ENCODE measurements at regions not wholly inside any gene's neighbourhood (a gene's known extent, or its start where the extent isn't known, plus 50 kb on each side); places are given as distances from the start of the nearest gene placed in this dataset.

DNA sequence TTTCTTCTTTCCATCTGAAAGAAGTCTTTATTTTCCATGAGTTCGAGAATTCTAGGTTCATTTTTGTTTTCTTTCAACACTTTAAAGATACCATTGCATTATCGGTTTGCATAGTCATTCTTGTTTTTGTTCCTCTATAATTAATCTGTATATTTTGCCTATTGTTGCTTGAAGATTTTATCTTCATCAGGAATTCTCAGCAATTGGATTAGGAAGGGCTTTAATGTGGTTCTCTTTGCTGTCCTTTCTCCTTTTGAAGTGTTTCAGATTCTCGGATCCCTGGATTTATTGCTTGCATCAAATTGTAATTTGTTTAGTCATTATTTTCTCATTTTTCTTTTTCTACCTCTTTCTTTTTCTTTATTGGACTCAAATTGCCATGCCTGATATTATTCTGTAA is 609.8 kb downstream of the TLR4 start (continued):
- TF ChIP-seq, protein P1, sequence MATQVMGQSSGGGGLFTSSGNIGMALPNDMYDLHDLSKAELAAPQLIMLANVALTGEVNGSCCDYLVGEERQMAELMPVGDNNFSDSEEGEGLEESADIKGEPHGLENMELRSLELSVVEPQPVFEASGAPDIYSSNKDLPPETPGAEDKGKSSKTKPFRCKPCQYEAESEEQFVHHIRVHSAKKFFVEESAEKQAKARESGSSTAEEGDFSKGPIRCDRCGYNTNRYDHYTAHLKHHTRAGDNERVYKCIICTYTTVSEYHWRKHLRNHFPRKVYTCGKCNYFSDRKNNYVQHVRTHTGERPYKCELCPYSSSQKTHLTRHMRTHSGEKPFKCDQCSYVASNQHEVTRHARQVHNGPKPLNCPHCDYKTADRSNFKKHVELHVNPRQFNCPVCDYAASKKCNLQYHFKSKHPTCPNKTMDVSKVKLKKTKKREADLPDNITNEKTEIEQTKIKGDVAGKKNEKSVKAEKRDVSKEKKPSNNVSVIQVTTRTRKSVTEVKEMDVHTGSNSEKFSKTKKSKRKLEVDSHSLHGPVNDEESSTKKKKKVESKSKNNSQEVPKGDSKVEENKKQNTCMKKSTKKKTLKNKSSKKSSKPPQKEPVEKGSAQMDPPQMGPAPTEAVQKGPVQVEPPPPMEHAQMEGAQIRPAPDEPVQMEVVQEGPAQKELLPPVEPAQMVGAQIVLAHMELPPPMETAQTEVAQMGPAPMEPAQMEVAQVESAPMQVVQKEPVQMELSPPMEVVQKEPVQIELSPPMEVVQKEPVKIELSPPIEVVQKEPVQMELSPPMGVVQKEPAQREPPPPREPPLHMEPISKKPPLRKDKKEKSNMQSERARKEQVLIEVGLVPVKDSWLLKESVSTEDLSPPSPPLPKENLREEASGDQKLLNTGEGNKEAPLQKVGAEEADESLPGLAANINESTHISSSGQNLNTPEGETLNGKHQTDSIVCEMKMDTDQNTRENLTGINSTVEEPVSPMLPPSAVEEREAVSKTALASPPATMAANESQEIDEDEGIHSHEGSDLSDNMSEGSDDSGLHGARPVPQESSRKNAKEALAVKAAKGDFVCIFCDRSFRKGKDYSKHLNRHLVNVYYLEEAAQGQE (IDR thresholded peaks at IDR 0.05; ENCODE audit: unreplicated experiment) = no peak

DNA sequence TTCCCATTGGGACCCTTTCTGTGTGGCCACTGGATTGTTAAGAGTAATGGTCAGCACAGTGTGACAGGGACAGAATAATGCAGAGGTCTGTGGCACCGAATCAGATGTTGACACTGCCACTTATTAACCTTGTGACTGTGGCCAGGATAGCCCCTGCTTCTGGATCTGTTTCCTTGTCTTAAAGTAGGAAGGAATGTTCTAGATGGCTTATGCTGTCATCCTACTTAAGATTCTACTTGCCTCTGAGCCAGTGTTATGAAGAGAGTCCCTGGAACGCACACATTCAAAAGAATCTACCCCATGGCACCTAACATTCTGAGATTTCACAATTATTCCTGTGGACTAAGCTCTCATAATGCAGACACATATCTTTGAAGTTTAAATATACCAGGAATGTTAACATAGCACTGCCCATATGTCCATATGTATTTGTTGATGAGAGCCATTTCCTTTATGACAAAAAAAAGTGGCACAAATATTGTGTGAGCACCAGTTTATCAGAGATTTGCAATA is 612.7 kb downstream of the TLR4 start:
- H4K20me1 ChIP-seq (replicated peaks; ENCODE audit: insufficient read depth) = no peaks in the 10 kb centered on the region
- no peaks in the 10 kb centered on the region for H3K36me3 Mint-ChIP-seq (ENCODE audit: low read depth)
- no peak overlapping the region for H3K4me2 ChIP-seq
- no peak overlapping the region for H3K27ac Mint-ChIP-seq
- H3K9me2 ChIP-seq (ENCODE audit: insufficient read depth) = no peaks in the 10 kb centered on the region
- H3K79me2 ChIP-seq (replicated peaks; ENCODE audit: insufficient read depth) = no peaks in the 10 kb centered on the region
- no peak overlapping the region for H2AFZ ChIP-seq
- peaks cover 4% of the 10 kb centered on the region for H3K27me3 Mint-ChIP-seq (ENCODE audit: insufficient read depth, low read depth, poor library complexity)
- ATAC-seq (no peak), DNase-seq (ENCODE audit: low spot score) (no peak)
- H3K27me3 ChIP-seq (ENCODE audit: insufficient read depth) = no peaks in the 10 kb centered on the region
- H3K27ac ChIP-seq (ENCODE audit: low read depth) = no peak overlapping the region
- H3K36me3 ChIP-seq (ENCODE audit: insufficient read depth) = no peaks in the 10 kb centered on the region
- H3K4me3 Mint-ChIP-seq = no peak overlapping the region
- no peaks in the 10 kb centered on the region for H3F3A ChIP-seq (replicated peaks; ENCODE audit: low read depth)
- H3K4me1 Mint-ChIP-seq = no peaks in the 10 kb centered on the region
- no peak overlapping the region for H3K4me3 ChIP-seq
- H3K4me1 ChIP-seq (ENCODE audit: insufficient read depth) = no peaks in the 10 kb centered on the region
- peaks cover 54% of the 10 kb centered on the region for H3K9me3 Mint-ChIP-seq
- TF ChIP-seq, protein P2, sequence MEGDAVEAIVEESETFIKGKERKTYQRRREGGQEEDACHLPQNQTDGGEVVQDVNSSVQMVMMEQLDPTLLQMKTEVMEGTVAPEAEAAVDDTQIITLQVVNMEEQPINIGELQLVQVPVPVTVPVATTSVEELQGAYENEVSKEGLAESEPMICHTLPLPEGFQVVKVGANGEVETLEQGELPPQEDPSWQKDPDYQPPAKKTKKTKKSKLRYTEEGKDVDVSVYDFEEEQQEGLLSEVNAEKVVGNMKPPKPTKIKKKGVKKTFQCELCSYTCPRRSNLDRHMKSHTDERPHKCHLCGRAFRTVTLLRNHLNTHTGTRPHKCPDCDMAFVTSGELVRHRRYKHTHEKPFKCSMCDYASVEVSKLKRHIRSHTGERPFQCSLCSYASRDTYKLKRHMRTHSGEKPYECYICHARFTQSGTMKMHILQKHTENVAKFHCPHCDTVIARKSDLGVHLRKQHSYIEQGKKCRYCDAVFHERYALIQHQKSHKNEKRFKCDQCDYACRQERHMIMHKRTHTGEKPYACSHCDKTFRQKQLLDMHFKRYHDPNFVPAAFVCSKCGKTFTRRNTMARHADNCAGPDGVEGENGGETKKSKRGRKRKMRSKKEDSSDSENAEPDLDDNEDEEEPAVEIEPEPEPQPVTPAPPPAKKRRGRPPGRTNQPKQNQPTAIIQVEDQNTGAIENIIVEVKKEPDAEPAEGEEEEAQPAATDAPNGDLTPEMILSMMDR (conservative IDR thresholded peaks at IDR 0.05; ENCODE audit: low read depth in 2 of 2) = no peak
- TF ChIP-seq CREB1 (CRISPR knock-in tag; IDR thresholded peaks at IDR 0.05; ENCODE audit: low read depth) = no peak
- TF ChIP-seq EZH2 (IDR thresholded peaks at IDR 0.05; ENCODE audit: low read depth, unreplicated experiment) = no peak
- TF ChIP-seq STAT1 (IDR thresholded peaks at IDR 0.05; ENCODE audit: unreplicated experiment) = no peak
- TF ChIP-seq, protein P3, sequence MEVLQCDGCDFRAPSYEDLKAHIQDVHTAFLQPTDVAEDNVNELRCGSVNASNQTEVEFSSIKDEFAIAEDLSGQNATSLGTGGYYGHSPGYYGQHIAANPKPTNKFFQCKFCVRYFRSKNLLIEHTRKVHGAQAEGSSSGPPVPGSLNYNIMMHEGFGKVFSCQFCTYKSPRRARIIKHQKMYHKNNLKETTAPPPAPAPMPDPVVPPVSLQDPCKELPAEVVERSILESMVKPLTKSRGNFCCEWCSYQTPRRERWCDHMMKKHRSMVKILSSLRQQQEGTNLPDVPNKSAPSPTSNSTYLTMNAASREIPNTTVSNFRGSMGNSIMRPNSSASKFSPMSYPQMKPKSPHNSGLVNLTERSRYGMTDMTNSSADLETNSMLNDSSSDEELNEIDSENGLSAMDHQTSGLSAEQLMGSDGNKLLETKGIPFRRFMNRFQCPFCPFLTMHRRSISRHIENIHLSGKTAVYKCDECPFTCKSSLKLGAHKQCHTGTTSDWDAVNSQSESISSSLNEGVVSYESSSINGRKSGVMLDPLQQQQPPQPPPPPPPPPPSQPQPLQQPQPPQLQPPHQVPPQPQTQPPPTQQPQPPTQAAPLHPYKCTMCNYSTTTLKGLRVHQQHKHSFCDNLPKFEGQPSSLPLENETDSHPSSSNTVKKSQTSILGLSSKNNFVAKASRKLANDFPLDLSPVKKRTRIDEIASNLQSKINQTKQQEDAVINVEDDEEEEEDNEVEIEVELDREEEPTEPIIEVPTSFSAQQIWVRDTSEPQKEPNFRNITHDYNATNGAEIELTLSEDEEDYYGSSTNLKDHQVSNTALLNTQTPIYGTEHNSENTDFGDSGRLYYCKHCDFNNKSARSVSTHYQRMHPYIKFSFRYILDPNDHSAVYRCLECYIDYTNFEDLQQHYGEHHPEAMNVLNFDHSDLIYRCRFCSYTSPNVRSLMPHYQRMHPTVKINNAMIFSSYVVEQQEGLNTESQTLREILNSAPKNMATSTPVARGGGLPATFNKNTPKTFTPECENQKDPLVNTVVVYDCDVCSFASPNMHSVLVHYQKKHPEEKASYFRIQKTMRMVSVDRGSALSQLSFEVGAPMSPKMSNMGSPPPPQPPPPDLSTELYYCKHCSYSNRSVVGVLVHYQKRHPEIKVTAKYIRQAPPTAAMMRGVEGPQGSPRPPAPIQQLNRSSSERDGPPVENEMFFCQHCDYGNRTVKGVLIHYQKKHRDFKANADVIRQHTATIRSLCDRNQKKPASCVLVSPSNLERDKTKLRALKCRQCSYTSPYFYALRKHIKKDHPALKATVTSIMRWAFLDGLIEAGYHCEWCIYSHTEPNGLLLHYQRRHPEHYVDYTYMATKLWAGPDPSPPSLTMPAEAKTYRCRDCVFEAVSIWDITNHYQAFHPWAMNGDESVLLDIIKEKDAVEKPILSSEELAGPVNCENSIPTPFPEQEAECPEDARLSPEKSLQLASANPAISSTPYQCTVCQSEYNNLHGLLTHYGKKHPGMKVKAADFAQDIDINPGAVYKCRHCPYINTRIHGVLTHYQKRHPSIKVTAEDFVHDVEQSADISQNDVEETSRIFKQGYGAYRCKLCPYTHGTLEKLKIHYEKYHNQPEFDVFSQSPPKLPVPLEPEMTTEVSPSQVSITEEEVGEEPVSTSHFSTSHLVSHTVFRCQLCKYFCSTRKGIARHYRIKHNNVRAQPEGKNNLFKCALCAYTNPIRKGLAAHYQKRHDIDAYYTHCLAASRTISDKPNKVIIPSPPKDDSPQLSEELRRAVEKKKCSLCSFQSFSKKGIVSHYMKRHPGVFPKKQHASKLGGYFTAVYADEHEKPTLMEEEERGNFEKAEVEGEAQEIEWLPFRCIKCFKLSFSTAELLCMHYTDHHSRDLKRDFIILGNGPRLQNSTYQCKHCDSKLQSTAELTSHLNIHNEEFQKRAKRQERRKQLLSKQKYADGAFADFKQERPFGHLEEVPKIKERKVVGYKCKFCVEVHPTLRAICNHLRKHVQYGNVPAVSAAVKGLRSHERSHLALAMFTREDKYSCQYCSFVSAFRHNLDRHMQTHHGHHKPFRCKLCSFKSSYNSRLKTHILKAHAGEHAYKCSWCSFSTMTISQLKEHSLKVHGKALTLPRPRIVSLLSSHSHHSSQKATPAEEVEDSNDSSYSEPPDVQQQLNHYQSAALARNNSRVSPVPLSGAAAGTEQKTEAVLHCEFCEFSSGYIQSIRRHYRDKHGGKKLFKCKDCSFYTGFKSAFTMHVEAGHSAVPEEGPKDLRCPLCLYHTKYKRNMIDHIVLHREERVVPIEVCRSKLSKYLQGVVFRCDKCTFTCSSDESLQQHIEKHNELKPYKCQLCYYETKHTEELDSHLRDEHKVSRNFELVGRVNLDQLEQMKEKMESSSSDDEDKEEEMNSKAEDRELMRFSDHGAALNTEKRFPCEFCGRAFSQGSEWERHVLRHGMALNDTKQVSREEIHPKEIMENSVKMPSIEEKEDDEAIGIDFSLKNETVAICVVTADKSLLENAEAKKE (CRISPR knock-in tag; IDR thresholded peaks at IDR 0.05) = no peak
- no peak for TF ChIP-seq JUNB (IDR thresholded peaks at IDR 0.05; ENCODE audit: unreplicated experiment)
- TF ChIP-seq ZNF331 (CRISPR knock-in tag; IDR thresholded peaks at IDR 0.05; ENCODE audit: low read depth) = no peak
- TF ChIP-seq, protein P1 (IDR thresholded peaks at IDR 0.05; ENCODE audit: unreplicated experiment) = no peak
- TF ChIP-seq POLR2AphosphoS5 (IDR thresholded peaks at IDR 0.05; ENCODE audit: low read depth) = no peak
- no peak for TF ChIP-seq EZH2phosphoT487 (IDR thresholded peaks at IDR 0.05; ENCODE audit: unreplicated experiment)

Measured in GM23338 (cell line).